ENCODE measurements at regions not wholly inside any gene's neighbourhood (a gene's known extent, or its start where the extent isn't known, plus 50 kb on each side); places are given as distances from the start of the nearest gene placed in this dataset.

GRCh38 chr2:181306785-181307184 is 150.4 kb upstream of the ITGA4 start:
- H3K27ac Mint-ChIP-seq, result peak overlapping the region; percentile 95
- no peak for TF ChIP-seq CTCF (IDR thresholded peaks at IDR 0.05)
- no peaks in the 10 kb centered on the region for H3K27me3 Mint-ChIP-seq
- intact Hi-C loops (cut with micrococcal nuclease), result loop anchor here (5.0 to 10.0 kb wide), 5 partner anchors 324 to 1731 kb away; partner anchors contain the start of genes DNAJC10, ITPRID2, NCKAP1 and NEUROD1
- no peaks in the 10 kb centered on the region for H3K36me3 Mint-ChIP-seq (ENCODE audit: low read depth)
- DNase-seq, result no peak
- H3K4me1 Mint-ChIP-seq, result peaks cover 66% of the 10 kb centered on the region
- ChIA-PET CTCF (interaction anchor here (0.9 to 13.1 kb wide), 5 partner anchors 41 to 202 kb away, joined by 3 to 178 read pairs (median 8); partner anchors contain the start of gene ITGA4), POLR2A (interaction anchor here (0.7 to 13.1 kb wide), 3 partner anchors 41 to 150 kb away, joined by 4 to 289 read pairs (median 5); partner anchors contain the start of gene ITGA4)
- ATAC-seq (ENCODE audit: low read depth), result no peak
- H3K9me3 Mint-ChIP-seq, result no peaks in the 10 kb centered on the region
- H3K4me3 Mint-ChIP-seq, result peak overlapping the region; percentile 70

GRCh38 chr2:181307203-181307991 is 149.8 kb upstream of the ITGA4 start:
- ChIA-PET POLR2A (interaction anchor here (0.7 to 13.1 kb wide), 5 partner anchors 40 to 149 kb away, joined by 3 to 289 read pairs (median 5); partner anchors contain the start of gene ITGA4), CTCF (interaction anchor here (0.9 to 13.1 kb wide), 4 partner anchors 40 to 159 kb away, joined by 3 to 178 read pairs (median 6); partner anchors contain the start of gene ITGA4)
- no peak for TF ChIP-seq CTCF (IDR thresholded peaks at IDR 0.05)
- peak overlapping the region; percentile 71 for H3K4me3 Mint-ChIP-seq
- intact Hi-C loops (cut with micrococcal nuclease), result loop anchor here (5.0 to 10.0 kb wide), 5 partner anchors 325 to 1730 kb away; partner anchors contain the start of genes DNAJC10, ITPRID2, NCKAP1 and NEUROD1
- H3K4me1 Mint-ChIP-seq, result peaks cover 72% of the 10 kb centered on the region
- H3K9me3 Mint-ChIP-seq, result no peaks in the 10 kb centered on the region
- peak overlapping the region; percentile 95 for H3K27ac Mint-ChIP-seq
- no peak for DNase-seq
- no peak for ATAC-seq (ENCODE audit: low read depth)
- no peaks in the 10 kb centered on the region for H3K27me3 Mint-ChIP-seq
- H3K36me3 Mint-ChIP-seq (ENCODE audit: low read depth), result no peaks in the 10 kb centered on the region

GRCh38 chr2:181308766-181309515 is 148.2 kb upstream of the ITGA4 start:
- Mint-ChIP-seq H3K9me3 (no peaks in the 10 kb centered on the region), H3K27me3 (no peaks in the 10 kb centered on the region), H3K36me3 (ENCODE audit: low read depth) (no peaks in the 10 kb centered on the region), H3K4me1 (peaks cover 85% of the 10 kb centered on the region), H3K4me3 (peak overlapping the region; percentile 69), H3K27ac (peak overlapping the region; percentile 95)
- TF ChIP-seq CTCF (IDR thresholded peaks at IDR 0.05), result no peak
- ChIA-PET CTCF (interaction anchor here (1.3 to 13.1 kb wide), 3 partner anchors 86 to 157 kb away, joined by 3 to 178 read pairs (median 8); partner anchors contain the start of gene ITGA4), POLR2A (interaction anchor here (0.6 to 13.1 kb wide), 7 partner anchors 10 to 156 kb away, joined by 3 to 289 read pairs (median 4); partner anchors contain the start of gene ITGA4)
- ATAC-seq (ENCODE audit: low read depth) (no peak), DNase-seq (no peak)
- intact Hi-C loops (cut with micrococcal nuclease), result loop anchor here (5.0 to 10.0 kb wide), 5 partner anchors 327 to 1728 kb away; partner anchors contain the start of genes DNAJC10, ITPRID2, NCKAP1 and NEUROD1

GRCh38 chr2:181309586-181309985 is 147.6 kb upstream of the ITGA4 start:
- no peak for DNase-seq
- ATAC-seq (ENCODE audit: low read depth), result no peak
- peak overlapping the region; percentile 69 for H3K4me3 Mint-ChIP-seq
- peaks cover 85% of the 10 kb centered on the region for H3K4me1 Mint-ChIP-seq
- H3K36me3 Mint-ChIP-seq (ENCODE audit: low read depth), result no peaks in the 10 kb centered on the region
- H3K9me3 Mint-ChIP-seq, result no peaks in the 10 kb centered on the region
- H3K27ac Mint-ChIP-seq, result peak overlapping the region; percentile 95
- intact Hi-C loops (cut with micrococcal nuclease), result loop anchor here (5.0 to 10.0 kb wide), 5 partner anchors 327 to 1728 kb away; partner anchors contain the start of genes DNAJC10, ITPRID2, NCKAP1 and NEUROD1
- POLR2A ChIA-PET, result interaction anchor here (0.9 to 13.1 kb wide), 3 partner anchors 9 to 147 kb away, joined by 4 to 289 read pairs (median 5); partner anchors contain the start of gene ITGA4
- no peak for TF ChIP-seq CTCF (IDR thresholded peaks at IDR 0.05)
- no peaks in the 10 kb centered on the region for H3K27me3 Mint-ChIP-seq
- CTCF ChIA-PET, result interaction anchor here (1.1 to 13.1 kb wide), 4 partner anchors 86 to 328 kb away, joined by 3 to 178 read pairs (median 5); partner anchors contain the start of gene ITGA4
